Stimulated activated CD4-positive, alpha-beta T cell treated with anti-CD3 and anti-CD28 coated beads, Interleukin-12 subunit alpha, Interleukin-12 subunit beta, amount 100 ng/mL, for 24 hours (primary cell): ENCODE measurements at regions not wholly inside any gene's neighbourhood (a gene's known extent, or its start where the extent isn't known, plus 50 kb on each side); places are given as distances from the start of the nearest gene placed in this dataset.
"Not testable (repeated sequence)": the region's sequence is repeated elsewhere in the genome, so short reads cannot be mapped to it uniquely, and the experiment has no call there.

Experiments used
- DNase-seq, 2 experiments: peaks; one replicate each; pipeline ENCODE4 v3.0.0-alpha.2; 2020; ENCODE audit warnings: low read depth in 2 of 2

- DNase-seq, result no peak
Observed at GRCh38 chr4:155592179-155592937, 74.3 kb upstream of the GUCY1A1 start.

- DNase-seq, result no peak
Observed at GRCh38 chr4:155591738-155592143, 74.9 kb upstream of the GUCY1A1 start.

GRCh38 chr4:155590796-155591585 is 75.7 kb upstream of the GUCY1A1 start:
- DNase-seq, result no peak

- DNase-seq, result no peak
Observed at GRCh38 chr4:155588437-155588836, 78.2 kb upstream of the GUCY1A1 start.

GRCh38 chr4:155587766-155588165 is 78.9 kb upstream of the GUCY1A1 start:
- no peak for DNase-seq

- no peak for DNase-seq
Observed at GRCh38 chr4:155582971-155583437, 83.6 kb upstream of the GUCY1A1 start.

- no peak for DNase-seq
Observed at GRCh38 chr4:155582041-155582440, 84.6 kb upstream of the GUCY1A1 start.

GRCh38 chr4:155578726-155579370 is 87.8 kb upstream of the GUCY1A1 start:
- DNase-seq, result no peak

- no peak for DNase-seq
Observed at GRCh38 chr4:155578219-155578618, 88.4 kb upstream of the GUCY1A1 start.

- DNase-seq, result not testable (repeated sequence)
Observed at GRCh38 chr4:155574329-155574728, 92.3 kb upstream of the GUCY1A1 start.

- DNase-seq, result no peak
Observed at GRCh38 chr4:155573126-155573525, 93.5 kb upstream of the GUCY1A1 start.

- no peak for DNase-seq
Observed at GRCh38 chr4:155572106-155572703, 94.4 kb upstream of the GUCY1A1 start.

- DNase-seq, result no peak
Observed at GRCh38 chr4:155571184-155571944, 95.3 kb upstream of the GUCY1A1 start.

- DNase-seq, result no peak
Observed at GRCh38 chr4:155570661-155571060, 96.0 kb upstream of the GUCY1A1 start.

GRCh38 chr4:155569960-155570515 is 96.6 kb upstream of the GUCY1A1 start:
- no peak for DNase-seq

GRCh38 chr4:155569471-155569870 is 97.2 kb upstream of the GUCY1A1 start:
- DNase-seq, result no peak

GRCh38 chr4:155568641-155569220 is 97.9 kb upstream of the GUCY1A1 start:
- no peak for DNase-seq

- DNase-seq, result no peak
Observed at GRCh38 chr4:155566354-155566753, 100.3 kb upstream of the GUCY1A1 start.

GRCh38 chr4:155565776-155566175 is 100.9 kb upstream of the GUCY1A1 start:
- no peak for DNase-seq

- DNase-seq, result no peak
Observed at GRCh38 chr4:155565330-155565729, 101.3 kb upstream of the GUCY1A1 start.

GRCh38 chr4:155564880-155565279 is 101.8 kb upstream of the GUCY1A1 start:
- no peak for DNase-seq
